Stimulated activated naive B cell treated with anti-CD40 and anti-IgM and Interleukin-4, amounts not matched to agents 10 μg/mL and 1 μg/mL and 100 μg/mL, for 72 hours (primary cell): ENCODE measurements at regions not wholly inside any gene's neighbourhood (a gene's known extent, or its start where the extent isn't known, plus 50 kb on each side); places are given as distances from the start of the nearest gene placed in this dataset.

Experiments
- ATAC-seq, 2 donors: fragments of 150-1000 bp; cut with Tn5 transposase; replicated peaks; 2 replicates each; pipeline ENCODE4 v1.10.0; 2021; ENCODE audit warnings: moderate library complexity in 1 of 2
- DNase-seq: peaks from one replicate; pipeline ENCODE4 v3.0.0; 2021
- H3K27ac Mint-ChIP-seq: one replicate; pipeline ENCODE4 v1.8.0; 2022; ENCODE audit warnings: mild to moderate bottlenecking, mixed read lengths
- H3K27me3 Mint-ChIP-seq, 2 donors: one replicate each; pipeline ENCODE4 v1.8.0; 2022; ENCODE audit warnings: mixed read lengths in 2 of 2
- H3K36me3 Mint-ChIP-seq, 2 donors: one replicate each; pipeline ENCODE4 v1.8.0; 2022; ENCODE audit warnings: mixed read lengths in 2 of 2, mild to moderate bottlenecking in 1 of 2
- H3K4me1 Mint-ChIP-seq, 2 donors: one replicate each; pipeline ENCODE4 v1.8.0; 2022; ENCODE audit warnings: mixed read lengths in 2 of 2, mild to moderate bottlenecking in 1 of 2
- H3K4me3 Mint-ChIP-seq, 2 donors: one replicate each; pipeline ENCODE4 v1.8.0; 2022; ENCODE audit warnings: mild to moderate bottlenecking in 2 of 2, mixed read lengths in 2 of 2, moderate library complexity in 1 of 2
- H3K9me3 Mint-ChIP-seq, 2 donors: one replicate each; pipeline ENCODE4 v1.8.0; 2022; ENCODE audit warnings: mixed read lengths in 2 of 2, mild to moderate bottlenecking in 1 of 2

- H3K4me3 Mint-ChIP-seq: no peak overlapping the region
- no peak for ATAC-seq
- DNase-seq: no peak
- H3K9me3 Mint-ChIP-seq: peaks cover 0 to 4% of the 10 kb centered on the region in 2 donors
- H3K27ac Mint-ChIP-seq: no peak overlapping the region
- no peaks in the 10 kb centered on the region for H3K4me1 Mint-ChIP-seq
- H3K27me3 Mint-ChIP-seq: no peaks in the 10 kb centered on the region
- H3K36me3 Mint-ChIP-seq: no peaks in the 10 kb centered on the region
Measured at GRCh38 chr12:82047446-82047845, 288.3 kb upstream of the PPFIA2 start.

- no peak overlapping the region for H3K27ac Mint-ChIP-seq
- no peaks in the 10 kb centered on the region for H3K36me3 Mint-ChIP-seq
- no peak overlapping the region for H3K4me3 Mint-ChIP-seq
- H3K27me3 Mint-ChIP-seq: no peaks in the 10 kb centered on the region
- peak in 1 of 2 donors; percentile 23 for ATAC-seq
- no peaks in the 10 kb centered on the region for H3K4me1 Mint-ChIP-seq
- no peak for DNase-seq
- peaks cover 0 to 2% of the 10 kb centered on the region in 2 donors for H3K9me3 Mint-ChIP-seq
Measured at GRCh38 chr12:82040987-82041743, 282.0 kb upstream of the PPFIA2 start.

- H3K9me3 Mint-ChIP-seq: peaks cover 6% of the 10 kb centered on the region in 2 donors
- H3K27me3 Mint-ChIP-seq: no peaks in the 10 kb centered on the region
- no peaks in the 10 kb centered on the region for H3K36me3 Mint-ChIP-seq
- no peaks in the 10 kb centered on the region for H3K4me1 Mint-ChIP-seq
- DNase-seq (no peak), ATAC-seq (no peak)
- H3K27ac Mint-ChIP-seq: no peak overlapping the region
- no peak overlapping the region for H3K4me3 Mint-ChIP-seq
Measured at GRCh38 chr12:82034769-82035168, 275.6 kb upstream of the PPFIA2 start.

- Mint-ChIP-seq H3K9me3 (peaks cover 8 to 10% of the 10 kb centered on the region in 2 donors), H3K27me3 (no peaks in the 10 kb centered on the region), H3K36me3 (no peaks in the 10 kb centered on the region), H3K4me3 (no peak overlapping the region), H3K4me1 (no peaks in the 10 kb centered on the region), H3K27ac (no peak overlapping the region)
- DNase-seq: no peak
- no peak for ATAC-seq
Measured at GRCh38 chr12:82029936-82030335, 270.8 kb upstream of the PPFIA2 start.

GRCh38 chr12:82028772-82029171 is 269.6 kb upstream of the PPFIA2 start:
- ATAC-seq (no peak), DNase-seq (no peak)
- H3K9me3 Mint-ChIP-seq: peaks cover 6 to 8% of the 10 kb centered on the region in 2 donors
- no peak overlapping the region for H3K4me3 Mint-ChIP-seq
- no peaks in the 10 kb centered on the region for H3K27me3 Mint-ChIP-seq
- H3K4me1 Mint-ChIP-seq: no peaks in the 10 kb centered on the region
- no peaks in the 10 kb centered on the region for H3K36me3 Mint-ChIP-seq
- H3K27ac Mint-ChIP-seq: no peak overlapping the region

- ATAC-seq (no peak), DNase-seq (no peak)
- H3K9me3 Mint-ChIP-seq: peaks cover 2 to 4% of the 10 kb centered on the region in 2 donors
- no peak overlapping the region for H3K27ac Mint-ChIP-seq
- H3K4me3 Mint-ChIP-seq: no peak overlapping the region
- no peaks in the 10 kb centered on the region for H3K36me3 Mint-ChIP-seq
- H3K4me1 Mint-ChIP-seq: no peaks in the 10 kb centered on the region
- no peaks in the 10 kb centered on the region for H3K27me3 Mint-ChIP-seq
Measured at GRCh38 chr12:82027612-82028011, 268.5 kb upstream of the PPFIA2 start.

GRCh38 chr12:82025462-82025861 is 266.3 kb upstream of the PPFIA2 start:
- Mint-ChIP-seq H3K27ac (no peak overlapping the region), H3K27me3 (no peaks in the 10 kb centered on the region), H3K9me3 (peaks cover 2 to 4% of the 10 kb centered on the region in 2 donors), H3K4me3 (no peak overlapping the region), H3K36me3 (no peaks in the 10 kb centered on the region), H3K4me1 (no peaks in the 10 kb centered on the region)
- no peak for DNase-seq
- no peak for ATAC-seq

- peaks cover 10 to 18% of the 10 kb centered on the region in 2 donors for H3K9me3 Mint-ChIP-seq
- H3K36me3 Mint-ChIP-seq: no peaks in the 10 kb centered on the region
- ATAC-seq: no peak
Measured at GRCh38 chr12:82019533-82019932, 260.4 kb upstream of the PPFIA2 start.

GRCh38 chr12:82015623-82016347 is 256.6 kb upstream of the PPFIA2 start:
- H3K9me3 Mint-ChIP-seq: peaks cover 12 to 18% of the 10 kb centered on the region in 2 donors

More at GRCh38 chr12:82019533-82019932, 260.4 kb upstream of the PPFIA2 start:
- Mint-ChIP-seq H3K4me3 (no peak overlapping the region), H3K4me1 (no peaks in the 10 kb centered on the region), H3K27me3 (no peaks in the 10 kb centered on the region), H3K27ac (no peak overlapping the region)
- no peak for DNase-seq

GRCh38 chr12:82012176-82012575 is 253.0 kb upstream of the PPFIA2 start:
- Mint-ChIP-seq H3K9me3 (peaks cover 0 to 3% of the 10 kb centered on the region in 2 donors), H3K27me3 (no peaks in the 10 kb centered on the region), H3K4me3 (no peak overlapping the region), H3K36me3 (no peaks in the 10 kb centered on the region), H3K4me1 (no peaks in the 10 kb centered on the region), H3K27ac (no peak overlapping the region)
- no peak for ATAC-seq
- no peak for DNase-seq

More at GRCh38 chr12:82015623-82016347, 256.6 kb upstream of the PPFIA2 start:
- ATAC-seq (no peak), DNase-seq (no peak)
- no peaks in the 10 kb centered on the region for H3K36me3 Mint-ChIP-seq
- H3K27me3 Mint-ChIP-seq: no peaks in the 10 kb centered on the region
- H3K4me3 Mint-ChIP-seq: no peak overlapping the region
- no peak overlapping the region for H3K27ac Mint-ChIP-seq
- no peaks in the 10 kb centered on the region for H3K4me1 Mint-ChIP-seq

- Mint-ChIP-seq H3K27ac (no peak overlapping the region), H3K4me3 (no peak overlapping the region), H3K9me3 (peaks cover 0 to 5% of the 10 kb centered on the region in 2 donors), H3K36me3 (no peaks in the 10 kb centered on the region), H3K27me3 (no peaks in the 10 kb centered on the region), H3K4me1 (no peaks in the 10 kb centered on the region)
- ATAC-seq (no peak), DNase-seq (no peak)
Measured at GRCh38 chr12:82009524-82009923, 250.4 kb upstream of the PPFIA2 start.

GRCh38 chr12:82008251-82008650 is 249.1 kb upstream of the PPFIA2 start:
- Mint-ChIP-seq H3K27ac (no peak overlapping the region), H3K27me3 (no peaks in the 10 kb centered on the region), H3K9me3 (peaks cover 0 to 4% of the 10 kb centered on the region in 2 donors), H3K4me1 (no peaks in the 10 kb centered on the region), H3K36me3 (no peaks in the 10 kb centered on the region), H3K4me3 (no peak overlapping the region)
- DNase-seq: no peak
- no peak for ATAC-seq

- Mint-ChIP-seq H3K9me3 (peaks cover 9 to 10% of the 10 kb centered on the region in 2 donors), H3K4me1 (no peaks in the 10 kb centered on the region), H3K36me3 (no peaks in the 10 kb centered on the region), H3K27me3 (no peaks in the 10 kb centered on the region), H3K27ac (no peak overlapping the region), H3K4me3 (no peak overlapping the region)
- no peak for DNase-seq
- no peak for ATAC-seq
Measured at GRCh38 chr12:81998761-81999378, 239.7 kb upstream of the PPFIA2 start.

GRCh38 chr12:81992461-81992860 is 233.3 kb upstream of the PPFIA2 start:
- no peaks in the 10 kb centered on the region for H3K36me3 Mint-ChIP-seq
- no peak overlapping the region for H3K27ac Mint-ChIP-seq
- DNase-seq (no peak), ATAC-seq (no peak)
- peaks cover 0 to 4% of the 10 kb centered on the region in 2 donors for H3K9me3 Mint-ChIP-seq
- H3K27me3 Mint-ChIP-seq: no peaks in the 10 kb centered on the region
- H3K4me3 Mint-ChIP-seq: no peak overlapping the region
- no peaks in the 10 kb centered on the region for H3K4me1 Mint-ChIP-seq
